AG04450 (cell line): ENCODE measurements at regions not wholly inside any gene's neighbourhood (a gene's known extent, or its start where the extent isn't known, plus 50 kb on each side); places are given as distances from the start of the nearest gene placed in this dataset.

Experiments used
- CTCF ChIA-PET: fragments of 300-600, 350-600 bp; formaldehyde crosslinking; extraction: SDS; loops from one replicate; lab custom pipeline; 2022; ENCODE audit warnings: antibody characterized with exemption, inconsistent platforms; lab: Charles Lee
- POLR2A ChIA-PET: fragments of 350-600 bp; formaldehyde crosslinking; extraction: SDS; loops from one replicate; lab custom pipeline; 2021; ENCODE audit warnings: antibody characterized with exemption, inconsistent platforms; lab: Yijun Ruan, JAX
- DNase-seq: peaks from one replicate; pipeline ENCODE4 v3.0.0-alpha.2; 2011; ENCODE audit warnings: low read depth, low spot score
- H3K27ac ChIP-seq: one replicate; pipeline ENCODE4 v1.5.1; 2012; ENCODE audit warnings: low read depth, low read length, control low read depth
- H3K27me3 ChIP-seq: one replicate; pipeline ENCODE4 v1.6.0; 2012; ENCODE audit warnings: low read length; ENCODE audit not compliant: control insufficient read depth, insufficient read depth
- H3K4me3 ChIP-seq: 2 replicates; pipeline ENCODE4 v1.5.1; 2011; ENCODE audit warnings: mild to moderate bottlenecking, low read depth, low read length, control low read depth
- H3K9me3 ChIP-seq: 2 replicates; pipeline ENCODE4 v1.5.1; 2012; ENCODE audit warnings: low read length; ENCODE audit not compliant: control insufficient read depth, insufficient read depth
- TF ChIP-seq, protein P1 (sequence below): IDR thresholded peaks from 2 replicates; pipeline ENCODE4 v1.5.1; 2011; ENCODE audit warnings: low read depth, low read length, control low read depth, inconsistent platforms

GRCh38 chr22:27523711-27524110 is 277.8 kb downstream of the MN1 start:
- no peak overlapping the region for H3K27ac ChIP-seq
- H3K27me3 ChIP-seq = peaks cover 22% of the 10 kb centered on the region
- peaks cover under 1% of the 10 kb centered on the region; the same call in 1 of the 2 replicates for H3K9me3 ChIP-seq
- TF ChIP-seq, protein P1, sequence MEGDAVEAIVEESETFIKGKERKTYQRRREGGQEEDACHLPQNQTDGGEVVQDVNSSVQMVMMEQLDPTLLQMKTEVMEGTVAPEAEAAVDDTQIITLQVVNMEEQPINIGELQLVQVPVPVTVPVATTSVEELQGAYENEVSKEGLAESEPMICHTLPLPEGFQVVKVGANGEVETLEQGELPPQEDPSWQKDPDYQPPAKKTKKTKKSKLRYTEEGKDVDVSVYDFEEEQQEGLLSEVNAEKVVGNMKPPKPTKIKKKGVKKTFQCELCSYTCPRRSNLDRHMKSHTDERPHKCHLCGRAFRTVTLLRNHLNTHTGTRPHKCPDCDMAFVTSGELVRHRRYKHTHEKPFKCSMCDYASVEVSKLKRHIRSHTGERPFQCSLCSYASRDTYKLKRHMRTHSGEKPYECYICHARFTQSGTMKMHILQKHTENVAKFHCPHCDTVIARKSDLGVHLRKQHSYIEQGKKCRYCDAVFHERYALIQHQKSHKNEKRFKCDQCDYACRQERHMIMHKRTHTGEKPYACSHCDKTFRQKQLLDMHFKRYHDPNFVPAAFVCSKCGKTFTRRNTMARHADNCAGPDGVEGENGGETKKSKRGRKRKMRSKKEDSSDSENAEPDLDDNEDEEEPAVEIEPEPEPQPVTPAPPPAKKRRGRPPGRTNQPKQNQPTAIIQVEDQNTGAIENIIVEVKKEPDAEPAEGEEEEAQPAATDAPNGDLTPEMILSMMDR = no peak
- ChIA-PET CTCF (no interaction called here), POLR2A (no interaction called here)
- no peak for DNase-seq
- no peak overlapping the region for H3K4me3 ChIP-seq

DNA sequence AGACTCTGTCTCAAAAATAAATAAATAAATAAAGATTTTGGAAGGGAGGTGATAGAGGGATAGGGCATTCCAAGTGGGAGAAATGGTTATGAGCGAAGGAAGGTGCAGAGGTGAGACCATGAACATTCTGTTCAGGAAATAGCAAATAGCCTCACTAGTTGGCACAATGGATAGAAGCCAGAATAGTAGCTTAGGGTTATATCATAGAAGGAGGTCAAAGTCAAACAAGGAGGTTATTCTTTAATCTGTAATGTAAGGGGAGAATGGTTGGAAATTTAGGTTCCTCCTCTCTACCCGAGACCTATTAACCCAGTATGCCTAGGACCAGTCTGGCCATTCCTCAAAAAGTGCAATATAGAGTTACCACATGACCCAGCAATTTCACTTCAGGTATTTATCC is 275.8 kb downstream of the MN1 start:
- no peak overlapping the region for H3K4me3 ChIP-seq
- TF ChIP-seq, protein P1 = no peak
- H3K27me3 ChIP-seq = peaks cover 22% of the 10 kb centered on the region
- peaks cover 5% of the 10 kb centered on the region; the same call in 1 of the 2 replicates for H3K9me3 ChIP-seq
- POLR2A ChIA-PET = no interaction called here
- DNase-seq = no peak
- CTCF ChIA-PET = interaction anchor here (0.5 kb wide), 1 partner anchor 121 kb away, joined by 8 read pairs; no protein-coding TSS in a partner anchor
- H3K27ac ChIP-seq = no peak overlapping the region

- Histone ChIP-seq H3K4me3 (no peak overlapping the region), H3K27ac (no peak overlapping the region), H3K9me3 (peaks cover 5% of the 10 kb centered on the region; the same call in 1 of the 2 replicates), H3K27me3 (peaks cover 22% of the 10 kb centered on the region)
- DNase-seq = no peak
- CTCF ChIA-PET = no interaction called here
- TF ChIP-seq, protein P1 = no peak
- POLR2A ChIA-PET = no interaction called here
These were observed 274.7 kb downstream of the MN1 start for GRCh38 chr22:27526901-27527300.

GRCh38 chr22:27531782-27532530 is 269.6 kb downstream of the MN1 start:
- peaks cover 5% of the 10 kb centered on the region for H3K27me3 ChIP-seq
- TF ChIP-seq, protein P1 = no peak
- DNase-seq = peak; percentile 42
- ChIA-PET POLR2A (no interaction called here), CTCF (no interaction called here)
- no peak overlapping the region for H3K27ac ChIP-seq
- no peak overlapping the region for H3K4me3 ChIP-seq
- H3K9me3 ChIP-seq = peaks cover 5% of the 10 kb centered on the region; the same call in 1 of the 2 replicates

- POLR2A ChIA-PET = no interaction called here
- Histone ChIP-seq H3K27ac (no peak overlapping the region), H3K27me3 (peaks cover 12% of the 10 kb centered on the region), H3K9me3 (peaks cover 5% of the 10 kb centered on the region), H3K4me3 (no peak overlapping the region)
- TF ChIP-seq, protein P1 = no peak
- CTCF ChIA-PET = interaction anchor here (0.8 kb wide), 1 partner anchor 11 kb away, joined by 3 read pairs; no protein-coding TSS in a partner anchor
- DNase-seq = no peak
These were observed 268.3 kb downstream of the MN1 start for GRCh38 chr22:27533105-27533745.
